ENCODE measurements at regions not wholly inside any gene's neighbourhood (a gene's known extent, or its start where the extent isn't known, plus 50 kb on each side); places are given as distances from the start of the nearest gene placed in this dataset.
"Not testable (repeated sequence)": the region's sequence is repeated elsewhere in the genome, so short reads cannot be mapped to it uniquely, and the experiment has no call there.

GRCh38 chr15:98295101-98295759 lies 334.7 kb downstream of the ARRDC4 start:
- peak; percentile 84 for TF ChIP-seq CTCF (IDR thresholded peaks at IDR 0.05)
- TF ChIP-seq HOXA7 (CRISPR knock-in tag; IDR thresholded peaks at IDR 0.05); MAFK (IDR thresholded peaks at IDR 0.05; ENCODE audit: partially characterized antibody); CBX2 (IDR thresholded peaks at IDR 0.05; ENCODE audit: borderline replicate concordance, low read depth); CHD4 (IDR thresholded peaks at IDR 0.05; ENCODE audit: borderline replicate concordance); CHD2 (IDR thresholded peaks at IDR 0.05; ENCODE audit: low read length, partially characterized antibody); CBX8 (IDR thresholded peaks at IDR 0.05); PBX3 (IDR thresholded peaks at IDR 0.05); POLR2AphosphoS2 (conservative IDR thresholded peaks at IDR 0.05; ENCODE audit: low read length): not testable (repeated sequence)
- TF ChIP-seq SMC3 (IDR thresholded peaks at IDR 0.05) = peak; percentile 47; the same call in 2 of the 3 replicates

Data from A549 (cell line).